Caco-2 (cell line): ENCODE measurements at regions not wholly inside any gene's neighbourhood (a gene's known extent, or its start where the extent isn't known, plus 50 kb on each side); places are given as distances from the start of the nearest gene placed in this dataset.

Source experiments
- BruUV-seq: library from RNA; stranded (reverse); fragments of 400-500 nt; replicated peaks from 2 replicates; lab custom pipeline; 2021; lab: Mats Ljungman, UMichigan
- CTCF ChIA-PET: fragments of 300-600 bp; sonication (Branson Sonifier 250); formaldehyde crosslinking; loops from one replicate; lab custom pipeline; 2022; ENCODE audit warnings: antibody characterized with exemption; lab: Charles Lee
- POLR2A ChIA-PET: fragments of 300-600 bp; sonication (Branson Sonifier 250); formaldehyde crosslinking; loops from one replicate; lab custom pipeline; 2022; ENCODE audit warnings: antibody characterized with exemption; lab: Charles Lee
- DNase-seq, 2 experiments: peaks; one replicate each; pipeline versions ENCODE4 v3.0.0 to v3.0.0-alpha.2; 2020 to 2022
- H3K27me3 ChIP-seq: replicated peaks from 2 replicates; pipeline ENCODE4 v1.6.0; 2011; ENCODE audit warnings: low read length; ENCODE audit not compliant: control insufficient read depth, insufficient read depth
- H3K36me3 ChIP-seq: 2 replicates; pipeline ENCODE4 v1.5.1; 2011; ENCODE audit warnings: low read length; ENCODE audit not compliant: control insufficient read depth, insufficient read depth
- H3K4me1 ChIP-seq: fragments of 250-450 bp; sonication (Bioruptor Pico); 2 replicates; pipeline ENCODE4 v1.5.1; 2020; ENCODE audit warnings: mild to moderate bottlenecking
- H3K4me3 ChIP-seq: 2 replicates; pipeline ENCODE4 v1.5.1; 2011; ENCODE audit warnings: low read depth, mild to moderate bottlenecking, control low read depth, low read length
- H3K9me3 ChIP-seq: fragments of 250-450 bp; sonication (Bioruptor Pico); 2 replicates; pipeline ENCODE4 v1.5.1; 2020; ENCODE audit warnings: mild to moderate bottlenecking, moderate library complexity
- H3K27ac Mint-ChIP-seq: one replicate; pipeline ENCODE4 v1.8.0; 2022; ENCODE audit warnings: mixed read lengths; ENCODE audit not compliant: unreplicated experiment
- H3K27me3 Mint-ChIP-seq: one replicate; pipeline ENCODE4 v1.8.0; 2022; ENCODE audit warnings: mixed read lengths; ENCODE audit not compliant: insufficient read depth, unreplicated experiment
- H3K36me3 Mint-ChIP-seq: one replicate; pipeline ENCODE4 v1.8.0; 2022; ENCODE audit warnings: mild to moderate bottlenecking, mixed read lengths; ENCODE audit not compliant: insufficient read depth, unreplicated experiment
- H3K4me1 Mint-ChIP-seq: one replicate; pipeline ENCODE4 v1.8.0; 2022; ENCODE audit warnings: low read depth, mixed read lengths; ENCODE audit not compliant: unreplicated experiment
- H3K4me3 Mint-ChIP-seq: one replicate; pipeline ENCODE4 v1.8.0; 2022; ENCODE audit warnings: mild to moderate bottlenecking, moderate library complexity, mixed read lengths; ENCODE audit not compliant: unreplicated experiment
- H3K9me3 Mint-ChIP-seq: one replicate; pipeline ENCODE4 v1.8.0; 2022; ENCODE audit warnings: mixed read lengths; ENCODE audit not compliant: unreplicated experiment
- CTCF ChIP-seq, 2 experiments: fragments of 200-600 bp in 1 of 2; IDR thresholded peaks; 1 replicate in 1 of 2; 2 replicates in 1 of 2; pipeline versions ENCODE4 v1.5.1 to v1.8.0; 2011 to 2022; ENCODE audit warnings: antibody characterized with exemption in 1 of 2, control low read depth in 1 of 2, inconsistent platforms in 1 of 2, low read depth in 1 of 2, low read length in 1 of 2, mild to moderate bottlenecking in 1 of 2, moderate library complexity in 1 of 2; ENCODE audit not compliant: insufficient read depth in 1 of 2, severe bottlenecking in 1 of 2, unreplicated experiment in 1 of 2
- intact Hi-C: fragments of 100-400 bp; cut with micrococcal nuclease; formaldehyde crosslinking; loops from one replicate; pipeline ENCODE4 v1.10.0; 2022; ENCODE audit not compliant: unreplicated experiment

GRCh38 chr15:63434576-63435186 is 53.0 kb upstream of the CA12 start:
- no peak for DNase-seq
- POLR2A ChIA-PET, result interaction anchor here (0.6 kb wide), 1 partner anchor 35 kb away, joined by 10 read pairs; no protein-coding TSS in a partner anchor

GRCh38 chr15:63435204-63435820 is 53.7 kb upstream of the CA12 start:
- POLR2A ChIA-PET, result no interaction called here
- Histone ChIP-seq H3K4me3 (no peak overlapping the region), H3K27me3 (no peaks in the 10 kb centered on the region), H3K36me3 (no peaks in the 10 kb centered on the region), H3K9me3 (no peaks in the 10 kb centered on the region), H3K4me1 (no peaks in the 10 kb centered on the region)
- H3K27ac Mint-ChIP-seq, result no peak overlapping the region
- intact Hi-C loops, result no loop called here
- no peaks in the 10 kb centered on the region for H3K36me3 Mint-ChIP-seq
- BruUV-seq, result no TSS peak
- no peaks in the 10 kb centered on the region for H3K4me1 Mint-ChIP-seq
- DNase-seq, result no peak
- no peaks in the 10 kb centered on the region for H3K9me3 Mint-ChIP-seq
- CTCF ChIA-PET, result no interaction called here
- H3K27me3 Mint-ChIP-seq, result no peaks in the 10 kb centered on the region
- no peak for TF ChIP-seq CTCF (IDR thresholded peaks at IDR 0.05; ENCODE audit: insufficient read depth in 1 of 2, low read depth in 1 of 2, low read length in 1 of 2, severe bottlenecking in 1 of 2, unreplicated experiment in 1 of 2)
- no peak overlapping the region for H3K4me3 Mint-ChIP-seq

More at GRCh38 chr15:63434576-63435186, 53.0 kb upstream of the CA12 start:
- BruUV-seq, result no TSS peak
- H3K9me3 Mint-ChIP-seq, result no peaks in the 10 kb centered on the region
- no peaks in the 10 kb centered on the region for H3K27me3 Mint-ChIP-seq
- intact Hi-C loops, result no loop called here
- Histone ChIP-seq H3K9me3 (no peaks in the 10 kb centered on the region), H3K36me3 (no peaks in the 10 kb centered on the region), H3K4me1 (no peaks in the 10 kb centered on the region), H3K4me3 (no peak overlapping the region), H3K27me3 (no peaks in the 10 kb centered on the region)
- no peaks in the 10 kb centered on the region for H3K4me1 Mint-ChIP-seq
- no peaks in the 10 kb centered on the region for H3K36me3 Mint-ChIP-seq
- H3K27ac Mint-ChIP-seq, result no peak overlapping the region
- CTCF ChIA-PET, result interaction anchor here (0.7 kb wide), 1 partner anchor 9 kb away, joined by 3 read pairs; no protein-coding TSS in a partner anchor
- TF ChIP-seq CTCF (IDR thresholded peaks at IDR 0.05; ENCODE audit: insufficient read depth in 1 of 2, low read depth in 1 of 2, low read length in 1 of 2, severe bottlenecking in 1 of 2, unreplicated experiment in 1 of 2), result no peak
- no peak overlapping the region for H3K4me3 Mint-ChIP-seq

GRCh38 chr15:63436341-63436740 is 54.7 kb upstream of the CA12 start:
- no peak overlapping the region for H3K4me3 ChIP-seq
- no peak for DNase-seq
- H3K9me3 ChIP-seq, result no peaks in the 10 kb centered on the region
- no peaks in the 10 kb centered on the region for H3K27me3 Mint-ChIP-seq
- no peak for TF ChIP-seq CTCF (IDR thresholded peaks at IDR 0.05; ENCODE audit: insufficient read depth in 1 of 2, low read depth in 1 of 2, low read length in 1 of 2, severe bottlenecking in 1 of 2, unreplicated experiment in 1 of 2)
- H3K9me3 Mint-ChIP-seq, result no peaks in the 10 kb centered on the region
- intact Hi-C loops, result no loop called here
- BruUV-seq, result no TSS peak
- H3K4me3 Mint-ChIP-seq, result no peak overlapping the region
- H3K27me3 ChIP-seq, result no peaks in the 10 kb centered on the region
- H3K27ac Mint-ChIP-seq, result no peak overlapping the region
- no peaks in the 10 kb centered on the region for H3K36me3 Mint-ChIP-seq
- ChIA-PET POLR2A (no interaction called here), CTCF (no interaction called here)
- no peaks in the 10 kb centered on the region for H3K36me3 ChIP-seq
- no peaks in the 10 kb centered on the region for H3K4me1 Mint-ChIP-seq
- H3K4me1 ChIP-seq, result no peaks in the 10 kb centered on the region
